Mucosa of descending colon (tissue), 3 donors: ENCODE measurements at regions not wholly inside any gene's neighbourhood (a gene's known extent, or its start where the extent isn't known, plus 50 kb on each side); places are given as distances from the start of the nearest gene placed in this dataset.

ENCODE experiments used
- ATAC-seq: fragments of 200-7000 bp; cut with Tn5 transposase; one replicate; pipeline ENCODE4 v1.9.1; 2020; ENCODE audit warnings: mild to moderate bottlenecking, moderate library complexity
- DNase-seq, 3 donors: peaks; one replicate each; pipeline ENCODE4 v3.0.0-alpha.2; 2020
- H3K36me3 ChIP-seq: fragments of 200-600 bp; one replicate; pipeline ENCODE4 v1.8.0; 2021; ENCODE audit warnings: low read depth, mild to moderate bottlenecking
- H3K4me1 ChIP-seq: fragments of 200-600 bp; one replicate; pipeline ENCODE4 v1.8.0; 2021; ENCODE audit warnings: low read depth, mild to moderate bottlenecking
- H3K4me3 ChIP-seq: fragments of 200-600 bp; one replicate; pipeline ENCODE4 v1.8.0; 2021; ENCODE audit warnings: mild to moderate bottlenecking
- H3K9me3 ChIP-seq: fragments of 200-600 bp; one replicate; pipeline ENCODE4 v1.8.0; 2021; ENCODE audit warnings: mild to moderate bottlenecking
- intact Hi-C, 2 donors: fragments of 100-400 bp; cut with DNase I in 1 of 2; cut with micrococcal nuclease in 1 of 2; formaldehyde crosslinking; loops; one replicate each; pipeline versions ENCODE4 v1.11.0 to v1.11.1; 2022; cut with DNase I, micrococcal nuclease
- TF ChIP-seq, protein P1 (sequence below): fragments of 200-600 bp; IDR thresholded peaks from one replicate; pipeline ENCODE4 v1.8.0; 2022; ENCODE audit warnings: antibody characterized with exemption, mild to moderate bottlenecking
- donor health status: DM: no; HTN: no; CAD: no; lungs with moderate emphysema.
- donor health status: DM: no; HTN: no; CAD: no.
- donor health status: DM: no; HTN: yes; CAD: no.

DNA sequence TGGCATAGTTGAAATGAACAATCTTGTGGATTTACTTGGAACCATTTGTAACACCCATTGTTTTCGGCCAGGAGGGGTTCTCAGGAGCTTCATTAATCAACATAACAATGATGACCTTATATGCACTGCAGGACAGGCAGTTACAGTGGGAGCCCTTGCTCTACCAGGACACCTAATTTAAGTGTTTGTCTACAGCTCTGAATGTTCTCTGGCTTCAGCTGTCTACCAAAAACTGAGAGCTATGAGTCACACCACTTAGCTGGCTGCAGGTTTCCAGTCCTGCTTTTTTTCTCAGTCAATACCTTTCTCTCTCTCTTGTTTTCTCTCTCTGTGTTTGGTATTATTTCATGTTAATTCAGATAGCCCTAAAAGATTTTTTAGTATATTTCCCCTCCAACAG, 105.4 kb upstream of the MBNL2 start:
- intact Hi-C loops = no loop called here
- no peak overlapping the region for H3K4me3 ChIP-seq
- DNase-seq = no peak
- H3K4me1 ChIP-seq = peaks cover 4% of the 10 kb centered on the region
- no peaks in the 10 kb centered on the region for H3K36me3 ChIP-seq
- TF ChIP-seq, protein P1, sequence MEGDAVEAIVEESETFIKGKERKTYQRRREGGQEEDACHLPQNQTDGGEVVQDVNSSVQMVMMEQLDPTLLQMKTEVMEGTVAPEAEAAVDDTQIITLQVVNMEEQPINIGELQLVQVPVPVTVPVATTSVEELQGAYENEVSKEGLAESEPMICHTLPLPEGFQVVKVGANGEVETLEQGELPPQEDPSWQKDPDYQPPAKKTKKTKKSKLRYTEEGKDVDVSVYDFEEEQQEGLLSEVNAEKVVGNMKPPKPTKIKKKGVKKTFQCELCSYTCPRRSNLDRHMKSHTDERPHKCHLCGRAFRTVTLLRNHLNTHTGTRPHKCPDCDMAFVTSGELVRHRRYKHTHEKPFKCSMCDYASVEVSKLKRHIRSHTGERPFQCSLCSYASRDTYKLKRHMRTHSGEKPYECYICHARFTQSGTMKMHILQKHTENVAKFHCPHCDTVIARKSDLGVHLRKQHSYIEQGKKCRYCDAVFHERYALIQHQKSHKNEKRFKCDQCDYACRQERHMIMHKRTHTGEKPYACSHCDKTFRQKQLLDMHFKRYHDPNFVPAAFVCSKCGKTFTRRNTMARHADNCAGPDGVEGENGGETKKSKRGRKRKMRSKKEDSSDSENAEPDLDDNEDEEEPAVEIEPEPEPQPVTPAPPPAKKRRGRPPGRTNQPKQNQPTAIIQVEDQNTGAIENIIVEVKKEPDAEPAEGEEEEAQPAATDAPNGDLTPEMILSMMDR = no peak
- no peaks in the 10 kb centered on the region for H3K9me3 ChIP-seq
- ATAC-seq = no peak

DNA sequence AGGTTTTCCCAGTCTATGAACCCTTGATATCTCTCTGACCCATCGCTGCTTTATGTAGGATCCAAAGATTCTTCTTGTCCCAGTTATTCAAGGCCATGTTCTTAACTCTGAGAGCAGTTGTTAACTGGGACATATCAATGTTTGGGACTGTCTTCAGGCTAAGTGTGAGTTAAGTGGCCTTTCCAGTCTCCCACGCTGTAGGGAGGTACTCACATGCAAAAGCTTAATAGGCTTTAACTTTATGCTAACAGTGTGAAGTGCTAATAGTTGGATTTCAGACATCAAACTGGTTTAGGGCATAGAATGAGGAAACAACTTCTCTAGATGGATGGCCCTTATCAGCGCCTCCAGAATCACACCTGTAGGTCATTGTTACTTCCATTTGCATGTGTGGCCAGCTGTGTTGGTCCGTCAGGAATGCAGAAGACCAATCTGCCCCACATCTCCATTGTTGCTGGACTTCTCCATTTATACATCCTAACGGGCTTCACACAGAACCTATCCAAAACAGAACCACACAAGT, 104.7 kb upstream of the MBNL2 start:
- Histone ChIP-seq H3K36me3 (no peaks in the 10 kb centered on the region), H3K9me3 (no peaks in the 10 kb centered on the region), H3K4me1 (peaks cover 4% of the 10 kb centered on the region), H3K4me3 (no peak overlapping the region)
- ATAC-seq (no peak), DNase-seq (no peak)
- intact Hi-C loops = no loop called here
- TF ChIP-seq, protein P1 = no peak

DNA sequence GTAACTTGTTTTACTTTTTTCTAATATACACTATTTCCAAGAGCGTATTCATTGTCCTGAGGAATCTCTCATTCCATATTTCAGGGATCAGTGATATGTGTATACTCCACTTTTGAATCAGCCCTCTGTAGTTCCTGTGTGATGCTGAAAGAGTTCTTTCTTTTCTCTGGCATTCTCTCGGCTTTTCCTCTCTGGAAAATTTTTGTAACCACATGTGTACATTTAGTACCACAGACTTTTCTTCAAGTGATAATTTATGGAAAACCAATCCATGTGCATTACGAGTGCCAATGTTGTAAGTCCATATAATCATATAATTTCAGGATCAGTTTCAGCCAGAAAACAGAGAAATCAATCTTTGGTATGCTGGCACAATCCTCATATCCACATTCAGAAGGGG, 102.2 kb upstream of the MBNL2 start:
- no peak for DNase-seq
- Histone ChIP-seq H3K36me3 (no peaks in the 10 kb centered on the region), H3K9me3 (no peaks in the 10 kb centered on the region), H3K4me3 (no peak overlapping the region), H3K4me1 (no peaks in the 10 kb centered on the region)
- intact Hi-C loops = no loop called here
- TF ChIP-seq, protein P1 = no peak
- ATAC-seq = no peak

DNA sequence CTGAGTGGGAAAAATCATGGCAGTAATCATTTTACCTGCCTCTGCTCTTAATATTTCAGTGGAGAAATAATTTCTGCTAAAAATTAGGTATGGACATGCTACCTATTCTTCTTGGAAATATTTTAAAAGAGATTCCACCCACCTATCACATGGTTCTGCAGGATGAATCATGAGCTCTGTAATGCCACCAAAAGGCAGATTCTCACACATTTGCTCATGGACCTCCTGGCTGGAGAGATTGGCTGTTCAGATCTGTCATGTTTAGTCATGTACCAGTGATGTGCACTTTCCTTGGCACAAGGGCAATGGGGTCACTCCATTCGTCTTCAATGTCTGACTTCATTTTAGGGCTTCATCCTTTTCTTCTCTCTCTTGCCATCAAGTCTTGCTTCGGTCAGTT, 101.8 kb upstream of the MBNL2 start:
- ATAC-seq = no peak
- Histone ChIP-seq H3K9me3 (no peaks in the 10 kb centered on the region), H3K4me1 (no peaks in the 10 kb centered on the region), H3K36me3 (no peaks in the 10 kb centered on the region), H3K4me3 (no peak overlapping the region)
- intact Hi-C loops = no loop called here
- DNase-seq = no peak
- TF ChIP-seq, protein P1 = no peak

DNA sequence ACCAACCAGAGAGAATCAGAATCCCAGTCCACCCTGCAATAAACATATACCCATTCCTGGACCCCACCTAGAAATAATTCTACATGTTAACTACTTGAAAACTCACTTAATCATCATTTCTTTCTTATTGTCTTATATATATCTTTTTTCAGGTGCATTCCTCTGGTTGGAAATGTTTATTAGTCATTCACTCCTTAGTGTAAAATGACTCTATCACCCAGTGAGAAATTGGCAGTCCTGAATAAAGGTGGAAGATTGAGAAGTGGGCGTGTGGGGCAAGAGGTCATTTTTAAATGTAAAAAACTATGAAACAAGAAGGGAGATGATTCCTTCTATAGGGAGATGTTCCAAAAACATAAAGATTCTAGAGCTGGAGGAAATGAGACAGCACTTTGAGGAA, 101.2 kb upstream of the MBNL2 start:
- Histone ChIP-seq H3K4me3 (no peak overlapping the region), H3K9me3 (no peaks in the 10 kb centered on the region), H3K36me3 (no peaks in the 10 kb centered on the region), H3K4me1 (peaks cover 3% of the 10 kb centered on the region)
- intact Hi-C loops = no loop called here
- ATAC-seq (no peak), DNase-seq (no peak)
- TF ChIP-seq, protein P1 = no peak

DNA sequence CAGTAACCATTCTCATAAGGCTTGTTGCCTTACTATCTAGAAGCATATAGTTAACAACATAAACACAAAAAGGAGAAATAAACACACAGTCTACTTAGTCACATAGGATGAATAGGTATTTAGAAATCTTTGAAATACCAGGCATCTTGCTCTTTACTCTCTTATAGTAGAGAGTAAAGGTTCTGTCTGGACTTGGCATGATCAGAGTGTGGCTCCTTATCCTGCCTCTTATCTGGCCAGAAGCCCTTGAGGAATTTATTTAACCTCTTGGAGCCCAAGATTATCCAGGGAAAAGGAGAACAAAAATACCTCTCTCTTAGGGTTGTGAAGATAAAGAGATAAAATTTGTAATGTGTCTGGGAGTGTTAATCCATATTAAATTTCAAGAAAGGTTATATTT, 100.2 kb upstream of the MBNL2 start:
- intact Hi-C loops = no loop called here
- no peak for DNase-seq
- no peak for ATAC-seq

More for the DNA sequence above, 100.2 kb upstream of the MBNL2 start:
- H3K4me3 ChIP-seq = no peak overlapping the region
- peaks cover 3% of the 10 kb centered on the region for H3K4me1 ChIP-seq
- H3K9me3 ChIP-seq = no peaks in the 10 kb centered on the region
- H3K36me3 ChIP-seq = no peaks in the 10 kb centered on the region
- TF ChIP-seq, protein P1 = no peak
